ENCODE measurements at regions not wholly inside any gene's neighbourhood (a gene's known extent, or its start where the extent isn't known, plus 50 kb on each side); places are given as distances from the start of the nearest gene placed in this dataset.

DNA sequence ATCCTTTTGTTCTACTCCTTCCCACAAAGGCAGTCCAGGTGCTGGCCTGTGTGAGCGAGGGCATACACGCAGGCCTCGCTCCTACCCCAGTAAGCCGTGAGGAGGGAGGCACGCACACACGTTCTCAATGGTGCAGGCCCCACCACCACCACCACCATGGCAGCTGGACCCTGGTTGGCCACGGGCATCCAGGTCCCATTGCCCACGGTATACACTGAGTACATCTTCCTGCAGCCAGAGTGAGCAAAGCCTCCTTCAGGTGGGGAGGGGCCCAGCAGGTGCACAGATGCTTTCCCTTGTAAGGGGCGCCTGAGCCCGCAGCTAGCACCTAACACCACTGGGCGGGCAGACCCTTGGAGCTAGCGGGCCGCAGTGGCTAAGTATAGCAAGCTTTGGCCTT is 373.3 kb upstream of the MKI67 start:
- Mint-ChIP-seq H3K4me3 (ENCODE audit: unreplicated experiment) (no peak overlapping the region), H3K27me3 (ENCODE audit: unreplicated experiment) (no peaks in the 10 kb centered on the region)

DNA sequence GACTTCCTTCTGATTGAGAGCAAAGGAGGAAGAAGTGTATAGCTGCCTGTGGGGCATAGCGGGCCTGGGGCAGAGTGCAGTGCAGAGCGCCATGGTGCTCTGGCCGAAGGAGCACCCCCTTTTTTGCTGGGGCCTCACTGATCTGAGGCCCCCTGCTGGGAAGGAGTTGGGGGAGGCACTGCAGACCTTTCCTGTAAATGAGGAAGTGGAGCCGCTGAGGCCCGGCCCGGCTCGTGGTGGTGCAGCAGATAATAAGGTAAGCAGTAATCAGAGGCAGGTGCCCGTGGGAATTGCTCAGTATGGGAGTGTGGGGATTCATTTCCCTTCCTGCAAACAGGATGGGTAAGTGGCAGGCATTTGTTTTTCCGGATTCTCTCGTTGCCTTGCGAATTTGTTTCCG is 373.7 kb upstream of the MKI67 start:
- H3K27ac Mint-ChIP-seq (ENCODE audit: unreplicated experiment): no peak overlapping the region

More for the DNA sequence above, 373.3 kb upstream of the MKI67 start:
- DNase-seq: no peak
- Mint-ChIP-seq H3K4me1 (ENCODE audit: low read depth, unreplicated experiment) (peaks cover 6% of the 10 kb centered on the region), H3K9me3 (ENCODE audit: unreplicated experiment) (peaks cover 9% of the 10 kb centered on the region), H3K36me3 (ENCODE audit: unreplicated experiment) (peaks cover 6% of the 10 kb centered on the region), H3K27ac (ENCODE audit: unreplicated experiment) (no peak overlapping the region)
- TF ChIP-seq, protein P1, sequence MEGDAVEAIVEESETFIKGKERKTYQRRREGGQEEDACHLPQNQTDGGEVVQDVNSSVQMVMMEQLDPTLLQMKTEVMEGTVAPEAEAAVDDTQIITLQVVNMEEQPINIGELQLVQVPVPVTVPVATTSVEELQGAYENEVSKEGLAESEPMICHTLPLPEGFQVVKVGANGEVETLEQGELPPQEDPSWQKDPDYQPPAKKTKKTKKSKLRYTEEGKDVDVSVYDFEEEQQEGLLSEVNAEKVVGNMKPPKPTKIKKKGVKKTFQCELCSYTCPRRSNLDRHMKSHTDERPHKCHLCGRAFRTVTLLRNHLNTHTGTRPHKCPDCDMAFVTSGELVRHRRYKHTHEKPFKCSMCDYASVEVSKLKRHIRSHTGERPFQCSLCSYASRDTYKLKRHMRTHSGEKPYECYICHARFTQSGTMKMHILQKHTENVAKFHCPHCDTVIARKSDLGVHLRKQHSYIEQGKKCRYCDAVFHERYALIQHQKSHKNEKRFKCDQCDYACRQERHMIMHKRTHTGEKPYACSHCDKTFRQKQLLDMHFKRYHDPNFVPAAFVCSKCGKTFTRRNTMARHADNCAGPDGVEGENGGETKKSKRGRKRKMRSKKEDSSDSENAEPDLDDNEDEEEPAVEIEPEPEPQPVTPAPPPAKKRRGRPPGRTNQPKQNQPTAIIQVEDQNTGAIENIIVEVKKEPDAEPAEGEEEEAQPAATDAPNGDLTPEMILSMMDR (IDR thresholded peaks at IDR 0.05; ENCODE audit: partially characterized antibody, unreplicated experiment): no peak

DNA sequence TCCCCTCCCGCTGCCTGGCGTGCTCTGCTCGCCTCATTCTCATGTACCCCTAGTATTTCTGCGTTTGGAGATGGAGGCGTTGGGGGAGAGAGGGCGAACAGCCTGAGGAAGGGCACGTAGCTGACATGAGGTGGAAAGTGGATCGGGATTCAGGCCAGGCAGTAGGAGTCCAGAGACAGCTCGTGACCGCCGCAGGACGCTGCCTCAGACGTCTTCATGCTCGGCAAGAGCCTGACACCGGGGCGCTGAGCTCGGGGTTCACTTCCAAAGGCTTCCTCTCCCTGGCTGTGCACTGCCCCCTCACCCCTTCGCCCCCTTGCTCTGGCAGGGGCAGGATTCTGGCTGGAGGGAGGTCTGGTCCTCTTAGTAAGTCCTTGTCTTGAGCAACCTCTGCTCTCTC is 374.4 kb upstream of the MKI67 start:
- no peak overlapping the region for H3K27ac Mint-ChIP-seq (ENCODE audit: unreplicated experiment)
- peaks cover 6% of the 10 kb centered on the region for H3K4me1 Mint-ChIP-seq (ENCODE audit: low read depth, unreplicated experiment)
- H3K9me3 Mint-ChIP-seq (ENCODE audit: unreplicated experiment): peaks cover 9% of the 10 kb centered on the region
- no peaks in the 10 kb centered on the region for H3K27me3 Mint-ChIP-seq (ENCODE audit: unreplicated experiment)
- H3K4me3 Mint-ChIP-seq (ENCODE audit: unreplicated experiment): no peak overlapping the region
- peaks cover 6% of the 10 kb centered on the region for H3K36me3 Mint-ChIP-seq (ENCODE audit: unreplicated experiment)
- DNase-seq: no peak
- TF ChIP-seq, protein P1 (IDR thresholded peaks at IDR 0.05; ENCODE audit: partially characterized antibody, unreplicated experiment): no peak

More for the DNA sequence above, 373.7 kb upstream of the MKI67 start:
- no peak for DNase-seq
- peaks cover 6% of the 10 kb centered on the region for H3K4me1 Mint-ChIP-seq (ENCODE audit: low read depth, unreplicated experiment)
- H3K27me3 Mint-ChIP-seq (ENCODE audit: unreplicated experiment): no peaks in the 10 kb centered on the region
- peaks cover 6% of the 10 kb centered on the region for H3K36me3 Mint-ChIP-seq (ENCODE audit: unreplicated experiment)
- peaks cover 9% of the 10 kb centered on the region for H3K9me3 Mint-ChIP-seq (ENCODE audit: unreplicated experiment)
- TF ChIP-seq, protein P1 (IDR thresholded peaks at IDR 0.05; ENCODE audit: partially characterized antibody, unreplicated experiment): no peak
- no peak overlapping the region for H3K4me3 Mint-ChIP-seq (ENCODE audit: unreplicated experiment)

DNA sequence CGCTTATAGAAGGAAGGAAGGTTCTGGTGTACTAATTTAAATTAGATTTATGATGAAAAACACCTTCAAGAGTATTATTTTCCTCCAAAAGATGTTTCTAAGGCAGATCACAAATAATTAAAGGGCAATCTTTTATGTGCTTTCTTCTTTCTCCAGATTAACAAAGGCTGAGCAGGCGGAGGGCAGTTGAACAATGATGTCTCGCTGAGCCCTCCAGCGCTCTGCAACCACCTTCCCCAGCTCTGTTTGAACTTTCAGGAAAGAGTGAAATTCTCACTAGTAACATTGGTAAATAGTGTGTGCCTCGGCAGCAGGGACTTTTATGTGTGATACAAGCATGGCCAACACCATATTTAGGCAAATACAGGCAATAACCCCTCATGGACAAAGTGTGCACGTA is 379.1 kb upstream of the MKI67 start:
- H3K36me3 Mint-ChIP-seq (ENCODE audit: unreplicated experiment): peaks cover 24% of the 10 kb centered on the region
- peaks cover 2% of the 10 kb centered on the region for H3K4me1 Mint-ChIP-seq (ENCODE audit: low read depth, unreplicated experiment)

DNA sequence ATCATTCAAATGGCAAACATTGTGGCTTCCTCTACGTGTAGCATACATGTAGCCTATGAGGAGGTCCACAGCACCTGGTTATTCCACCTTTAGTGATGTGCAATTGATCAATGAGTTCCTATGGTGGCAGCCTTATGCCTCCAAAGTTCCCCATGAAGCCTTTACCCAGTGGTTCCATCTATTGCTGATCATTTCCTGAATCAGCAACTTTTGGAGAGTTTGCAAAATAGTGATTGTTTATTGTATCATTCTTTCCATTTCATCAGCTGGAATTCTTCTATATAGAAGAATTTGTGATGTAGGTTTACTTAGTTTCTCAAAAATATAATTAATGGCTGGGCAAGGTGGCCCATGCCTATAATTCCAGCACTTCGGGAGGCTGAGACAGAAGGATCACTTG is 380.2 kb upstream of the MKI67 start:
- Mint-ChIP-seq H3K4me3 (ENCODE audit: unreplicated experiment) (no peak overlapping the region), H3K9me3 (ENCODE audit: unreplicated experiment) (no peaks in the 10 kb centered on the region), H3K36me3 (ENCODE audit: unreplicated experiment) (peaks cover 24% of the 10 kb centered on the region), H3K4me1 (ENCODE audit: low read depth, unreplicated experiment) (peaks cover 2% of the 10 kb centered on the region), H3K27ac (ENCODE audit: unreplicated experiment) (no peak overlapping the region), H3K27me3 (ENCODE audit: unreplicated experiment) (peaks cover 2% of the 10 kb centered on the region)
- TF ChIP-seq, protein P1 (IDR thresholded peaks at IDR 0.05; ENCODE audit: partially characterized antibody, unreplicated experiment): no peak
- no peak for DNase-seq

More for the DNA sequence above, 379.1 kb upstream of the MKI67 start:
- Mint-ChIP-seq H3K27me3 (ENCODE audit: unreplicated experiment) (no peaks in the 10 kb centered on the region), H3K4me3 (ENCODE audit: unreplicated experiment) (no peak overlapping the region), H3K27ac (ENCODE audit: unreplicated experiment) (no peak overlapping the region), H3K9me3 (ENCODE audit: unreplicated experiment) (no peaks in the 10 kb centered on the region)
- TF ChIP-seq, protein P1 (IDR thresholded peaks at IDR 0.05; ENCODE audit: partially characterized antibody, unreplicated experiment): no peak
- no peak for DNase-seq
